ENCODE measurements at regions not wholly inside any gene's neighbourhood (a gene's known extent, or its start where the extent isn't known, plus 50 kb on each side); places are given as distances from the start of the nearest gene placed in this dataset.
"Not testable (repeated sequence)": the region's sequence is repeated elsewhere in the genome, so short reads cannot be mapped to it uniquely, and the experiment has no call there.

DNA sequence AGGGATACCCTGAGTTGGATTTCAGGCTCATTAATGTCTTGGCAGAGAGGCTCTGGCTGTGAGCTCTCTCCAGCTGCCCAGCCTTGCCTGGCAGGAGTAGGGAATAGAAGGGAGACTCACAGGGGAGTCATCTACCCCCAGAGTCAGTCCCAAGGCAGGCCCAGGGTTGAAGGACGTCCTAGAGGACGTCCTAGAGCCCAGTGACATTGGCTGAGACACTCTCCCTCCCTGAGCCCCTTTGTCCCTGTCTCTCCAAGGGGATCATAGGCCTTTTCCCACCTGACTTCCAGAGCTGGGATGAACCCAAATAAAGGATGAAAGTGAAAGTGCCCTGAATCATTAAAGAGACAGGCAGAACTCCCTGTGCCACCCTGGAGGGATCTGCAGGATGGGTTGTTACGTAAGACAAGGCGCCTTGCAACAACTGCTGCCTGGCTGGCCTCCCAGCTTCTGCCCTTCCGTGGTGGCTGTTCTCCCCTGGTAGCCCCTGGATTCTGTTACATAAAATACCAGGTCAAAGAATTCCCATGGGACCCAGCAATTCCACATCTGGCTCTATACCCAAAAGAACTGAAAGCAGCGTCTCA, 53.6 kb upstream of the SIRPA start:
- H3K9me3 Mint-ChIP-seq = no peaks in the 10 kb centered on the region
- no peaks in the 10 kb centered on the region for H3K36me3 ChIP-seq (ENCODE audit: control insufficient read depth, insufficient read depth, low read length)
- DNase-seq = no peak
- no peaks in the 10 kb centered on the region for H3K36me3 Mint-ChIP-seq
- intact Hi-C loops (cut with micrococcal nuclease) = no loop called here
- peaks cover 0 to 4% of the 10 kb centered on the region in 2 donors for H3K4me1 Mint-ChIP-seq
- no peak overlapping the region for H3K4me3 ChIP-seq (ENCODE audit: low read length)
- H3K9me3 ChIP-seq (ENCODE audit: control insufficient read depth, insufficient read depth, low read length) = no peaks in the 10 kb centered on the region
- TF ChIP-seq, protein P1, sequence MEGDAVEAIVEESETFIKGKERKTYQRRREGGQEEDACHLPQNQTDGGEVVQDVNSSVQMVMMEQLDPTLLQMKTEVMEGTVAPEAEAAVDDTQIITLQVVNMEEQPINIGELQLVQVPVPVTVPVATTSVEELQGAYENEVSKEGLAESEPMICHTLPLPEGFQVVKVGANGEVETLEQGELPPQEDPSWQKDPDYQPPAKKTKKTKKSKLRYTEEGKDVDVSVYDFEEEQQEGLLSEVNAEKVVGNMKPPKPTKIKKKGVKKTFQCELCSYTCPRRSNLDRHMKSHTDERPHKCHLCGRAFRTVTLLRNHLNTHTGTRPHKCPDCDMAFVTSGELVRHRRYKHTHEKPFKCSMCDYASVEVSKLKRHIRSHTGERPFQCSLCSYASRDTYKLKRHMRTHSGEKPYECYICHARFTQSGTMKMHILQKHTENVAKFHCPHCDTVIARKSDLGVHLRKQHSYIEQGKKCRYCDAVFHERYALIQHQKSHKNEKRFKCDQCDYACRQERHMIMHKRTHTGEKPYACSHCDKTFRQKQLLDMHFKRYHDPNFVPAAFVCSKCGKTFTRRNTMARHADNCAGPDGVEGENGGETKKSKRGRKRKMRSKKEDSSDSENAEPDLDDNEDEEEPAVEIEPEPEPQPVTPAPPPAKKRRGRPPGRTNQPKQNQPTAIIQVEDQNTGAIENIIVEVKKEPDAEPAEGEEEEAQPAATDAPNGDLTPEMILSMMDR (IDR thresholded peaks at IDR 0.05) = no peak
- H3K27ac Mint-ChIP-seq = no peak overlapping the region
- no peak overlapping the region for H3K4me3 Mint-ChIP-seq
- ATAC-seq = no peak
- peaks cover 25% of the 10 kb centered on the region for H3K4me1 ChIP-seq (ENCODE audit: control insufficient read depth, insufficient read depth, low read length)
- no peak overlapping the region for H3K27ac ChIP-seq (ENCODE audit: low read length)
- WGBS (ENCODE audit: insufficient coverage) = 79% methylated on average over 6 of the region's 6 CpGs
- no peaks in the 10 kb centered on the region for H3K27me3 ChIP-seq (ENCODE audit: control insufficient read depth, insufficient read depth, low read length)
- peaks cover 0 to 7% of the 10 kb centered on the region in 2 donors for H3K27me3 Mint-ChIP-seq (ENCODE audit: low read depth in 2 of 2)

DNA sequence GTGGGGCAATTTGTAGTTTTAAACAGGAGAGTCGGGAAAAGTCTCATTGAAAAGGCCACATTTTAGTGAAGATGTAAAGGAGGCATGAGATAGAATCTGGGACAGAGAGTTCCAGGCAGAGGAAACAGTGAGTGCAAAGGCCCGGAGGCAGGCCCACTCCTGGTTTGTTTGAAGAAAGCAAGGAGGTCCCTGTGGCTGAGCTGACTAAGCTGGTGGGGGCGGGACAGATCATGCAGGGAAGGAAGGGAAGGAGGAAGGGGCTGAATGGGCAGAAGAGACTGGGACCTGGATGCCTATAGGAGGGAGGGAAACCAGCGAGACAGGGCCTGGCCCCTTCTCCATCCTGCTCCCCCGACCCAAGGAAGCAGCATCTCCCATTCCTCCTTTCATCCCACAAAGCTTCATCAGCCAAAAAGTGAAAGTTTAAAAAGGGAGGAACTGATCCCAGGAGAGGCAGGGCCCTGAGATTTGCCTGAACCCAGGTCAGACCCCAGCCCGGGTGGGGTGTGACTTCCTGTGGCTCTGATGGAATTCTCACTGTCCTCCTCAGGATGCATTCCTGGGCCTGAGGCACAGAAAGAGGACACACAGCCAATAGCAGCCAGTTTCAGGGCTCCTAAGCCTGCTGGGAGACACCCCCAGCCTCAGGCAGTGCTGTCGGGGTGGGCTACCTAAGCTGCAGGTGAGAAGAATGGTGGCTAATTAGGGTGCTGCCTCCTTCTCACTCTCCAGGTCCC, 54.2 kb upstream of the SIRPA start:
- Mint-ChIP-seq H3K27ac (no peak overlapping the region), H3K4me1 (peaks cover 0 to 4% of the 10 kb centered on the region in 2 donors), H3K36me3 (no peaks in the 10 kb centered on the region), H3K9me3 (no peaks in the 10 kb centered on the region), H3K4me3 (no peak overlapping the region), H3K27me3 (ENCODE audit: low read depth in 2 of 2) (peaks cover 0 to 7% of the 10 kb centered on the region in 2 donors)
- H3K9me3 ChIP-seq (ENCODE audit: control insufficient read depth, insufficient read depth, low read length) = no peaks in the 10 kb centered on the region
- DNase-seq = no peak
- WGBS (ENCODE audit: insufficient coverage) = 79% methylated on average over 6 of the region's 7 CpGs
- intact Hi-C loops (cut with micrococcal nuclease) = no loop called here
- H3K4me1 ChIP-seq (ENCODE audit: control insufficient read depth, insufficient read depth, low read length) = peaks cover 25% of the 10 kb centered on the region
- no peak overlapping the region for H3K27ac ChIP-seq (ENCODE audit: low read length)
- no peaks in the 10 kb centered on the region for H3K36me3 ChIP-seq (ENCODE audit: control insufficient read depth, insufficient read depth, low read length)
- no peaks in the 10 kb centered on the region for H3K27me3 ChIP-seq (ENCODE audit: control insufficient read depth, insufficient read depth, low read length)
- TF ChIP-seq, protein P1 (IDR thresholded peaks at IDR 0.05) = no peak
- no peak overlapping the region for H3K4me3 ChIP-seq (ENCODE audit: low read length)
- ATAC-seq = no peak

DNA sequence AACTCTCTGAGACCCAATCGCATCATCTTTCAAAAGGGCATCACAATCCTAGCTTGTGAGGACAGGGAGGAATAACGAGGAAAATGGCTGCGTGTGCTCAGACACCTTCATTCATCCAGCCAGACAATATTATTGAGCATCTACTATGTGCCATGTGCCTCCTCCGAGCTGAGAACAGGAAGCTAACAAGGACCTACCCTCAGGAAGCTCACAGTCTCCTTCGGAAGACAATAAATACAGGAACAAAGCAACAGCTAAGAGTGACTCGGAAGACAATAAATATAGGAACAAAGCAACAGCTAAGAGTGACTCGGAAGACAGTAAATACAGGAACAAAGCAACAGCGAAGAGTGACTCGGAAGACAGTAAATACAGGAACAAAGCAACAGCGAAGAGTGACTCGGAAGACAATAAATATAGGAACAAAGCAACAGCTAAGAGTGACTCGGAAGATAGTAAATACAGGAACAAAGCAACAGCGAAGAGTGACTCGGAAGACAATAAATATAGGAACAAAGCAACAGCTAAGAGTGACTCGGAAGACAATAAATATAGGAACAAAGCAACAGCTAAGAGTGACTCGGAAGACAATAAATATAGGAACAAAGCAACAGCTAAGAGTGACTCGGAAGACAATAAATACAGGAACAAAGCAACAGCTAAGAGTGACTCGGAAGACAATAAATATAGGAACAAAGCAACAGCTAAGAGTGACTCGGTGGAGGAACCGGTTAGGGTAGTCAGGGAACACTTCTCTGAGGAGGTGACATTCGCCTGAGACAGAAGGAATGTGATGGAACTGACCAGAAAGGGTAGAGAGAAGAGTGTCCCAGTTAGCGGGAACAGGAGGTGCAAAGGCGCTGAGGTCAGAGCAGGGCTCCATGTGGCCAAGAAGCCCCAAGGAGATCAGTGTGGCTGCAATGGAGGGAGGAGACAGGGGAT, 55.6 kb upstream of the SIRPA start:
- H3K4me3 ChIP-seq (ENCODE audit: low read length); H3K27me3 ChIP-seq (ENCODE audit: control insufficient read depth, insufficient read depth, low read length); H3K27ac ChIP-seq (ENCODE audit: low read length); H3K36me3 Mint-ChIP-seq; H3K27me3 Mint-ChIP-seq (ENCODE audit: low read depth in 2 of 2); intact Hi-C loops (cut with micrococcal nuclease); H3K9me3 Mint-ChIP-seq; H3K4me3 Mint-ChIP-seq; H3K4me1 Mint-ChIP-seq; ATAC-seq; H3K36me3 ChIP-seq (ENCODE audit: control insufficient read depth, insufficient read depth, low read length); H3K9me3 ChIP-seq (ENCODE audit: control insufficient read depth, insufficient read depth, low read length); H3K27ac Mint-ChIP-seq; DNase-seq: not testable (repeated sequence)
- peaks cover 20% of the 10 kb centered on the region for H3K4me1 ChIP-seq (ENCODE audit: control insufficient read depth, insufficient read depth, low read length)
- 84% methylated on average over 20 of the region's 23 CpGs for WGBS (ENCODE audit: insufficient coverage)

Measured in natural killer cell (primary cell).